Left lung (tissue), 4 donors: ENCODE measurements at regions not wholly inside any gene's neighbourhood (a gene's known extent, or its start where the extent isn't known, plus 50 kb on each side); places are given as distances from the start of the nearest gene placed in this dataset.
A peak's percentile ranks its signal among the peaks of the same experiment; 100 is the strongest.

Experiments used
- ATAC-seq: fragments of 200-7000 bp; cut with Tn5 transposase; one replicate; pipeline ENCODE4 v1.9.1; 2020; ENCODE audit warnings: moderate library complexity
- DNase-seq, 4 donors: peaks; one replicate each; pipeline ENCODE4 v3.0.0-alpha.2; 2013 to 2020
- H3K27ac ChIP-seq, 2 donors: fragments of 200-600 bp; sonication (generic) in 1 of 2; one replicate each; pipeline versions ENCODE4 v1.5.0 to v1.8.0; 2020 to 2021
- H3K27me3 ChIP-seq, 2 donors: fragments of 200-600 bp; sonication (generic) in 1 of 2; one replicate each; pipeline versions ENCODE4 v1.5.0 to v1.8.0; 2020 to 2021
- H3K36me3 ChIP-seq, 2 donors: fragments of 200-600 bp; sonication (generic) in 1 of 2; one replicate each; pipeline versions ENCODE4 v1.5.0 to v1.8.0; 2020 to 2021
- H3K4me1 ChIP-seq, 2 donors: fragments of 200-600 bp; one replicate each; pipeline ENCODE4 v1.8.0; 2021
- H3K4me3 ChIP-seq, 2 donors: fragments of 200-600 bp; sonication (generic) in 1 of 2; one replicate each; pipeline versions ENCODE4 v1.5.0 to v1.8.0; 2020 to 2021; ENCODE audit warnings: mild to moderate bottlenecking in 1 of 2
- H3K9me3 ChIP-seq, 2 donors: fragments of 200-600 bp; sonication (generic) in 1 of 2; one replicate each; pipeline versions ENCODE4 v1.5.0 to v1.8.0; 2020 to 2021
- intact Hi-C, 2 donors: fragments of 100-400 bp; cut with DNase I; formaldehyde crosslinking; loops; one replicate each; pipeline versions ENCODE4 v1.11.2 to v1.14.2; 2022
- TF ChIP-seq, protein P1 (sequence below), 2 donors: fragments of 200-600 bp; sonication (generic) in 1 of 2; IDR thresholded peaks; one replicate each; pipeline versions ENCODE4 v1.5.0 to v1.8.0; 2021; ENCODE audit warnings: antibody characterized with exemption in 2 of 2
- donor health status: DM: no; HTN: yes; CAD: no.
- donor health status: DM: no; HTN: no; CAD: no.

DNA sequence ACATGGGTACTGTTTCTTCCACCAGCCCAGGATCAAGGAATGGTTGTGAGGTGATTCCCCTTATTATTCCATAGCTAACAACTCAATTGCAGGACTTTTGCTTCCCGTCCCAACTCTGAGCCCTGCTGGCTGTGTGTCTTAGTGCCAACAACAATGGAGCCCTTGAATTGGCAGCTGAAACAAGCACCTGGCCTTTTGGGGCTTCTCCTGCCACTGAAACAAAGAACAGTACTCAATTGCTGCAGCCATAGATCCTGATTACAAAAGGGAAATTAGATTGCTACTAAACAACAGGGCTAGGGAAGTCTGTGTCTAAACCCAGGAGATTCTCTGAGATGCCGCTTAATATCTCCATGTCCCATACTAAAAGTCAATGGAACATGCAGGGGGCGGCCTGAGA is 61.3 kb upstream of the CARMIL1 start:
- Histone ChIP-seq H3K9me3 (no peaks in the 10 kb centered on the region), H3K27ac (no peak overlapping the region), H3K4me1 (no peaks in the 10 kb centered on the region), H3K4me3 (no peak overlapping the region), H3K27me3 (no peaks in the 10 kb centered on the region), H3K36me3 (no peaks in the 10 kb centered on the region)
- no peak for DNase-seq
- TF ChIP-seq, protein P1, sequence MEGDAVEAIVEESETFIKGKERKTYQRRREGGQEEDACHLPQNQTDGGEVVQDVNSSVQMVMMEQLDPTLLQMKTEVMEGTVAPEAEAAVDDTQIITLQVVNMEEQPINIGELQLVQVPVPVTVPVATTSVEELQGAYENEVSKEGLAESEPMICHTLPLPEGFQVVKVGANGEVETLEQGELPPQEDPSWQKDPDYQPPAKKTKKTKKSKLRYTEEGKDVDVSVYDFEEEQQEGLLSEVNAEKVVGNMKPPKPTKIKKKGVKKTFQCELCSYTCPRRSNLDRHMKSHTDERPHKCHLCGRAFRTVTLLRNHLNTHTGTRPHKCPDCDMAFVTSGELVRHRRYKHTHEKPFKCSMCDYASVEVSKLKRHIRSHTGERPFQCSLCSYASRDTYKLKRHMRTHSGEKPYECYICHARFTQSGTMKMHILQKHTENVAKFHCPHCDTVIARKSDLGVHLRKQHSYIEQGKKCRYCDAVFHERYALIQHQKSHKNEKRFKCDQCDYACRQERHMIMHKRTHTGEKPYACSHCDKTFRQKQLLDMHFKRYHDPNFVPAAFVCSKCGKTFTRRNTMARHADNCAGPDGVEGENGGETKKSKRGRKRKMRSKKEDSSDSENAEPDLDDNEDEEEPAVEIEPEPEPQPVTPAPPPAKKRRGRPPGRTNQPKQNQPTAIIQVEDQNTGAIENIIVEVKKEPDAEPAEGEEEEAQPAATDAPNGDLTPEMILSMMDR (IDR thresholded peaks at IDR 0.05): no peak
- intact Hi-C loops: no loop called here
- ATAC-seq: no peak

DNA sequence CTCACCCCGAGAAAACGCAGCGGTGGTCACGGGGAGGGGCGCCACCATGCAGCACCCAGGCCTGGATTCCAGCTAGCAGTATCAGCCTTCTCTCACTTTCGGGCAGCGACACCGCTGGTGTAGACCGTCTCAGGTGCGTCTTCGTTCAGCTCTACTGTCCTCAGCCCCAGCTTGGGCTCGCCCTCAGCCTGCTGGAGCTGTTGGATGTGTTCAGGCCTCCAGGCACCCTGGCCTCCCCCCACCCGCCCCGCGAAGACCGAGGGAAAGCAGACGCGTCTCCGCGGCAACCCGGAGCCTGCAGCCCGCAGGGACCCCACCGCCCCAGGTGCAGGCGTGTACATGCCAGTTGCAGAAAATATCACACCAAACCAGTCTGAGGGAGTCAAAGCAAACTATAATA is 60.8 kb upstream of the CARMIL1 start:
- Histone ChIP-seq H3K9me3 (no peaks in the 10 kb centered on the region), H3K4me3 (no peak overlapping the region), H3K27ac (no peak overlapping the region), H3K27me3 (no peaks in the 10 kb centered on the region), H3K36me3 (no peaks in the 10 kb centered on the region), H3K4me1 (peaks cover 0 to 1% of the 10 kb centered on the region in 2 donors)
- DNase-seq (peak in 2 of 4 donors; percentile 21 to 79), ATAC-seq (no peak)
- intact Hi-C loops: no loop called here
- TF ChIP-seq, protein P1 (IDR thresholded peaks at IDR 0.05): no peak

DNA sequence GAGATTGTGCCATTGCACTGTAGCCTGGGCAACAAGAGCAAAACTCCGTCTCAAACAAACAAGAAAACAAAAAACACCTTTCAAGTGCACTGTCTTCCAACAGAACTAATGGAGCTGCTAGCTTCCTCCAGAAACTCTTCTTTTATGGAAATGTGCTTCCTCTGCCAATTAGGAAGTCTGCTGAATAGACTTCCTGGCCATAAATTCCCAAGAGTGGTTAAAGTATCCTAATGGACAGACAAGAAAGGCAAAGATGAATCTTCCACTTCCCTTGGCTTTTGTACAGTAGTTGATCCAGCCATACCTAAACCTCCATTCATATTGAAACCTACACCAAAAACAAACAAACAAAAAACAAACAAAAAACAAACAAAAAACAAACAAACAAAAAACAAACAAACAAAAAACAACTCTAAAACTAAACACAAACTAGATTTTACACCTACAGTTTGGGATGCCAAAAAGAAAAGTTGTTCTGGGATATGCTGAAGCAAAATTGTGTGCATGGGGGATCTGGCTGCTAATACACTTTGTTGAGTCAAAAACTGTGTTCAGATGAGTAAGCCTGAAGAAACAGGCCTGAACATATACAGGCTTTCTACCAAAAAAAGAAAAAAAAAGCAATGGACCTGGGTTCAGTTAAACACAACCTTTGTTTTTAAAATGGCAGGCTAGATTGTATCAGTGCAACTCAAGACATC is 59.8 kb upstream of the CARMIL1 start:
- DNase-seq (no peak), ATAC-seq (no peak)
- H3K27me3 ChIP-seq: peaks cover 0 to 3% of the 10 kb centered on the region in 2 donors
- no peaks in the 10 kb centered on the region for H3K36me3 ChIP-seq
- H3K4me3 ChIP-seq: no peak overlapping the region
- intact Hi-C loops: no loop called here
- no peaks in the 10 kb centered on the region for H3K9me3 ChIP-seq
- TF ChIP-seq, protein P1 (IDR thresholded peaks at IDR 0.05): no peak
- no peak overlapping the region for H3K27ac ChIP-seq
- peaks cover 0 to 7% of the 10 kb centered on the region in 2 donors for H3K4me1 ChIP-seq

DNA sequence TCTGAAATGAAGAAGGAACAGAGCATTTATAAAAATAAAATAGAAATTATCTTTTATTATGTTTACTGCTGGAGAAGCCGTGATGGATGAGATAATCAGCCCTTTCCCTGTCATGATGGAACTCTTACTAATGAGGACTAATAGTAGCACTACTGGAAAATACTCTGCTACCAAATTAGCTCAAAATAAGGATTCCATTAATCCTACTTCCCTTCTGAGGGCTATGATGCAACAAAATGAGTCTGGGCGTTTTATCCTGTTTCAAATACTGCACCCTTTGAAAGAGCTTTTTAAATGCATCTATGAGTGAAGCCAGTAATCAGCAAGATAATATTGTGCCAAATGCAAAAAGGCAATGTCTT is 59.3 kb upstream of the CARMIL1 start:
- peaks cover 0 to 3% of the 10 kb centered on the region in 2 donors for H3K27me3 ChIP-seq
- no peaks in the 10 kb centered on the region for H3K36me3 ChIP-seq
- no peaks in the 10 kb centered on the region for H3K9me3 ChIP-seq
- TF ChIP-seq, protein P1 (IDR thresholded peaks at IDR 0.05): no peak
- peaks cover 0 to 7% of the 10 kb centered on the region in 2 donors for H3K4me1 ChIP-seq
- intact Hi-C loops: no loop called here
- H3K27ac ChIP-seq: no peak overlapping the region
- ATAC-seq (no peak), DNase-seq (no peak)
- no peak overlapping the region for H3K4me3 ChIP-seq

DNA sequence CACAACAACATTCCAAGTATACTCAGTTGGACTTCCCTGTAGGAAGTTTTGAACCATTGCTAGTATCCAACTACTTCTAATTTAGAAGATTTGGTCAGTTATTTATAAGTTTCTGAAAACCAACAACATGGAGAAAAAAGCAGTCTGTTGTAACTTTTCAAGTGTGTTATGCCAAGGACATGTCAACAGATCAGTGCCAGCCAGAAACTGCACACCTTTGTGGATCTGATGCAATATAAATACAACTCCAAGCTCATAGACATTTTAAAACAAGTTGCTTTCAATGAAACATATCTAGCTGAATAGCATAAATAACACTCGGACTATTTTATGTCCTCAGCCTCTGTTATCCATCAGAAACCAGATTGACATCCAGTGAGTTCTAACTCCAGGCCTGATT is 58.3 kb upstream of the CARMIL1 start:
- intact Hi-C loops: no loop called here
- no peak overlapping the region for H3K4me3 ChIP-seq
- ATAC-seq (peak; percentile 12), DNase-seq (no peak)
- H3K36me3 ChIP-seq: no peaks in the 10 kb centered on the region
- no peak overlapping the region for H3K27ac ChIP-seq
- H3K27me3 ChIP-seq: peaks cover 0 to 3% of the 10 kb centered on the region in 2 donors
- TF ChIP-seq, protein P1 (IDR thresholded peaks at IDR 0.05): no peak
- no peaks in the 10 kb centered on the region for H3K9me3 ChIP-seq
- peaks cover 0 to 7% of the 10 kb centered on the region in 2 donors for H3K4me1 ChIP-seq
